ENCODE measurements at regions not wholly inside any gene's neighbourhood (a gene's known extent, or its start where the extent isn't known, plus 50 kb on each side); places are given as distances from the start of the nearest gene placed in this dataset.

DNA sequence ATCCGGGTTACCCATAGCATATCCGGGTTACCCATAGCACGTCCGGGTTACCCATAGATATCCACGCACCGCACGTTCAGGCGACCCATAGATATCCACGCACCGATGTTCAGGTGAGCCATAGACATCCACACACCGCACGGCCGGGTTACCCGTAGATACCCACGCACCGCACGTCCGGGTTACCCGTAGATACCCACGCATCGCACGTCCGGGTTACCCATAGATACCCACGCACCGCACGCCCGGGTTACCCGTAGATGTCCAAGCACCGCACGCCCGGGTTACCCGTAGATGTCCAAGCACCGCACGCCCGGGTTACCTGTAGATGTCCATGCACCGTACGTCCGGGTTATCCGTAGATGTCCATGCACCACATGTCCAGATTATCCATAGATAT is 60.3 kb upstream of the SYT1 start:
- Mint-ChIP-seq H3K36me3 (ENCODE audit: low read depth) (no peaks in the 10 kb centered on the region), H3K9me3 (no peaks in the 10 kb centered on the region), H3K27ac (no peak overlapping the region), H3K4me1 (no peaks in the 10 kb centered on the region), H3K4me3 (no peak overlapping the region), H3K27me3 (no peaks in the 10 kb centered on the region)
- no peak for DNase-seq
- intact Hi-C loops (cut with micrococcal nuclease) = no loop called here

Measured in activated CD4-positive, alpha-beta T cell treated with anti-CD3 and anti-CD28 coated beads, Interleukin-2, amount 10 ng/mL, durations not matched to agents 24 days and 14 days (primary cell).